T-helper 1 cell treated with Interleukin-12 subunit alpha and Interleukin-12 subunit beta and Interleukin-4 antibody, amounts not matched to agents 30 μg/mL and 1 μg/mL, for 36 hours (primary cell): ENCODE measurements at regions not wholly inside any gene's neighbourhood (a gene's known extent, or its start where the extent isn't known, plus 50 kb on each side); places are given as distances from the start of the nearest gene placed in this dataset.

ENCODE experiments used
- H3K27ac Mint-ChIP-seq: one replicate; pipeline ENCODE4 v1.8.0; 2021; ENCODE audit warnings: mild to moderate bottlenecking, mixed read lengths
- H3K27me3 Mint-ChIP-seq: one replicate; pipeline ENCODE4 v1.8.0; 2021; ENCODE audit warnings: low read depth, mixed read lengths
- H3K36me3 Mint-ChIP-seq: one replicate; pipeline ENCODE4 v1.8.0; 2021; ENCODE audit warnings: low read depth, mixed read lengths
- H3K4me1 Mint-ChIP-seq: one replicate; pipeline ENCODE4 v1.8.0; 2021; ENCODE audit warnings: low read depth, mixed read lengths
- H3K4me3 Mint-ChIP-seq: one replicate; pipeline ENCODE4 v1.8.0; 2021; ENCODE audit warnings: mild to moderate bottlenecking, moderate library complexity, mixed read lengths
- H3K9me3 Mint-ChIP-seq: one replicate; pipeline ENCODE4 v1.8.0; 2021; ENCODE audit warnings: mixed read lengths

GRCh38 chr12:127389923-127390322 lies 877.0 kb upstream of the TMEM132C start:
- H3K36me3 Mint-ChIP-seq = no peaks in the 10 kb centered on the region
- no peaks in the 10 kb centered on the region for H3K27me3 Mint-ChIP-seq
- H3K27ac Mint-ChIP-seq = no peak overlapping the region
- no peaks in the 10 kb centered on the region for H3K9me3 Mint-ChIP-seq
- H3K4me3 Mint-ChIP-seq = no peak overlapping the region
- H3K4me1 Mint-ChIP-seq = no peaks in the 10 kb centered on the region

GRCh38 chr12:127393465-127393864 lies 873.5 kb upstream of the TMEM132C start:
- Mint-ChIP-seq H3K4me1 (no peaks in the 10 kb centered on the region), H3K36me3 (no peaks in the 10 kb centered on the region), H3K27ac (no peak overlapping the region), H3K9me3 (no peaks in the 10 kb centered on the region), H3K27me3 (no peaks in the 10 kb centered on the region), H3K4me3 (no peak overlapping the region)

GRCh38 chr12:127393896-127394295 lies 873.1 kb upstream of the TMEM132C start:
- Mint-ChIP-seq H3K36me3 (no peaks in the 10 kb centered on the region), H3K4me1 (no peaks in the 10 kb centered on the region), H3K9me3 (no peaks in the 10 kb centered on the region), H3K27me3 (no peaks in the 10 kb centered on the region), H3K27ac (no peak overlapping the region), H3K4me3 (no peak overlapping the region)

- no peak overlapping the region for H3K4me3 Mint-ChIP-seq
- H3K27me3 Mint-ChIP-seq = no peaks in the 10 kb centered on the region
- no peaks in the 10 kb centered on the region for H3K4me1 Mint-ChIP-seq
- no peaks in the 10 kb centered on the region for H3K36me3 Mint-ChIP-seq
- no peak overlapping the region for H3K27ac Mint-ChIP-seq
- no peaks in the 10 kb centered on the region for H3K9me3 Mint-ChIP-seq
Measured at GRCh38 chr12:127396734-127397133, 870.2 kb upstream of the TMEM132C start.

- H3K4me3 Mint-ChIP-seq = no peak overlapping the region
- no peaks in the 10 kb centered on the region for H3K9me3 Mint-ChIP-seq
- no peaks in the 10 kb centered on the region for H3K4me1 Mint-ChIP-seq
- no peak overlapping the region for H3K27ac Mint-ChIP-seq
- H3K36me3 Mint-ChIP-seq = no peaks in the 10 kb centered on the region
- H3K27me3 Mint-ChIP-seq = no peaks in the 10 kb centered on the region
Measured at GRCh38 chr12:127398016-127398710, 868.8 kb upstream of the TMEM132C start.

- Mint-ChIP-seq H3K27me3 (no peaks in the 10 kb centered on the region), H3K36me3 (no peaks in the 10 kb centered on the region), H3K4me3 (no peak overlapping the region), H3K27ac (no peak overlapping the region), H3K9me3 (no peaks in the 10 kb centered on the region), H3K4me1 (no peaks in the 10 kb centered on the region)
Measured at GRCh38 chr12:127399451-127399850, 867.5 kb upstream of the TMEM132C start.

- no peaks in the 10 kb centered on the region for H3K36me3 Mint-ChIP-seq
- H3K27me3 Mint-ChIP-seq = no peaks in the 10 kb centered on the region
- no peak overlapping the region for H3K27ac Mint-ChIP-seq
- no peaks in the 10 kb centered on the region for H3K4me1 Mint-ChIP-seq
- no peaks in the 10 kb centered on the region for H3K9me3 Mint-ChIP-seq
- H3K4me3 Mint-ChIP-seq = no peak overlapping the region
Measured at GRCh38 chr12:127400221-127400620, 866.7 kb upstream of the TMEM132C start.

- H3K27ac Mint-ChIP-seq = no peak overlapping the region
- H3K9me3 Mint-ChIP-seq = no peaks in the 10 kb centered on the region
- H3K4me1 Mint-ChIP-seq = no peaks in the 10 kb centered on the region
- H3K27me3 Mint-ChIP-seq = no peaks in the 10 kb centered on the region
- no peak overlapping the region for H3K4me3 Mint-ChIP-seq
- no peaks in the 10 kb centered on the region for H3K36me3 Mint-ChIP-seq
Measured at GRCh38 chr12:127401005-127401404, 866.0 kb upstream of the TMEM132C start.

GRCh38 chr12:127401536-127401935 lies 865.4 kb upstream of the TMEM132C start:
- H3K9me3 Mint-ChIP-seq = no peaks in the 10 kb centered on the region
- no peak overlapping the region for H3K27ac Mint-ChIP-seq
- no peaks in the 10 kb centered on the region for H3K4me1 Mint-ChIP-seq
- no peaks in the 10 kb centered on the region for H3K36me3 Mint-ChIP-seq
- H3K27me3 Mint-ChIP-seq = no peaks in the 10 kb centered on the region
- no peak overlapping the region for H3K4me3 Mint-ChIP-seq

GRCh38 chr12:127411166-127411915 lies 855.6 kb upstream of the TMEM132C start:
- Mint-ChIP-seq H3K4me1 (no peaks in the 10 kb centered on the region), H3K4me3 (no peak overlapping the region), H3K9me3 (peaks cover 7% of the 10 kb centered on the region), H3K36me3 (no peaks in the 10 kb centered on the region), H3K27me3 (no peaks in the 10 kb centered on the region), H3K27ac (no peak overlapping the region)

GRCh38 chr12:127411981-127412380 lies 855.0 kb upstream of the TMEM132C start:
- Mint-ChIP-seq H3K36me3 (no peaks in the 10 kb centered on the region), H3K27me3 (no peaks in the 10 kb centered on the region), H3K27ac (no peak overlapping the region), H3K9me3 (peaks cover 10% of the 10 kb centered on the region), H3K4me3 (no peak overlapping the region), H3K4me1 (no peaks in the 10 kb centered on the region)

GRCh38 chr12:127412866-127413265 lies 854.1 kb upstream of the TMEM132C start:
- Mint-ChIP-seq H3K4me3 (no peak overlapping the region), H3K36me3 (no peaks in the 10 kb centered on the region)

GRCh38 chr12:127414186-127414585 lies 852.8 kb upstream of the TMEM132C start:
- no peak overlapping the region for H3K27ac Mint-ChIP-seq
- no peaks in the 10 kb centered on the region for H3K27me3 Mint-ChIP-seq
- peaks cover 25% of the 10 kb centered on the region for H3K9me3 Mint-ChIP-seq
- no peaks in the 10 kb centered on the region for H3K36me3 Mint-ChIP-seq
- H3K4me1 Mint-ChIP-seq = no peaks in the 10 kb centered on the region
- H3K4me3 Mint-ChIP-seq = no peak overlapping the region

More at GRCh38 chr12:127412866-127413265, 854.1 kb upstream of the TMEM132C start:
- Mint-ChIP-seq H3K27me3 (no peaks in the 10 kb centered on the region), H3K9me3 (peaks cover 17% of the 10 kb centered on the region), H3K27ac (no peak overlapping the region), H3K4me1 (no peaks in the 10 kb centered on the region)

- Mint-ChIP-seq H3K9me3 (peaks cover 25% of the 10 kb centered on the region), H3K27ac (no peak overlapping the region), H3K36me3 (no peaks in the 10 kb centered on the region), H3K27me3 (no peaks in the 10 kb centered on the region), H3K4me1 (no peaks in the 10 kb centered on the region), H3K4me3 (no peak overlapping the region)
Measured at GRCh38 chr12:127414636-127415035, 852.3 kb upstream of the TMEM132C start.

GRCh38 chr12:127416796-127417195 lies 850.2 kb upstream of the TMEM132C start:
- H3K27ac Mint-ChIP-seq = no peak overlapping the region
- H3K4me1 Mint-ChIP-seq = no peaks in the 10 kb centered on the region
- no peaks in the 10 kb centered on the region for H3K27me3 Mint-ChIP-seq
- H3K9me3 Mint-ChIP-seq = peaks cover 18% of the 10 kb centered on the region
- H3K36me3 Mint-ChIP-seq = no peaks in the 10 kb centered on the region
- no peak overlapping the region for H3K4me3 Mint-ChIP-seq
